DOHH2 (cell line): ENCODE measurements at regions not wholly inside any gene's neighbourhood (a gene's known extent, or its start where the extent isn't known, plus 50 kb on each side); places are given as distances from the start of the nearest gene placed in this dataset.

Experiments used
- H3F3A ChIP-seq: fragments of 200-600 bp; sonication (generic), shearing (Covaris generic); 2 replicates; pipeline ENCODE4 v1.6.0; 2016; ENCODE audit warnings: antibody characterized with exemption, mild to moderate bottlenecking; ENCODE audit not compliant: control insufficient read depth, insufficient read depth
- H3K27ac ChIP-seq: fragments of 200-600 bp; sonication (generic); 2 replicates; pipeline ENCODE4 v1.5.1; 2014; ENCODE audit warnings: low read depth, mild to moderate bottlenecking, low read length, moderate library complexity
- H3K27me3 ChIP-seq: fragments of 200-600 bp; sonication (generic); 2 replicates; pipeline ENCODE4 v1.6.1; 2014; ENCODE audit warnings: mild to moderate bottlenecking, low read length, mixed read lengths; ENCODE audit not compliant: control insufficient read depth
- H3K36me3 ChIP-seq: fragments of 200-600 bp; sonication (generic); 2 replicates; pipeline ENCODE4 v1.6.1; 2014; ENCODE audit warnings: mild to moderate bottlenecking, low read length, moderate library complexity, mixed read lengths; ENCODE audit not compliant: control insufficient read depth
- H3K4me1 ChIP-seq: fragments of 200-600 bp; sonication (generic); 2 replicates; pipeline ENCODE4 v1.6.1; 2014; ENCODE audit warnings: mild to moderate bottlenecking, low read length, mixed read lengths; ENCODE audit not compliant: control insufficient read depth
- H3K4me2 ChIP-seq: fragments of 200-600 bp; sonication (generic); 2 replicates; pipeline ENCODE4 v1.6.0; 2014; ENCODE audit warnings: mild to moderate bottlenecking, low read length, moderate library complexity
- H3K4me3 ChIP-seq: fragments of 200-600 bp; sonication (generic); 2 replicates; pipeline ENCODE4 v1.5.1; 2014; ENCODE audit warnings: mild to moderate bottlenecking, low read length, mixed read lengths
- H3K79me2 ChIP-seq: fragments of 200-600 bp; sonication (generic); 2 replicates; pipeline ENCODE4 v1.6.1; 2014; ENCODE audit warnings: mild to moderate bottlenecking, low read length, mixed read lengths; ENCODE audit not compliant: control insufficient read depth
- H3K9me2 ChIP-seq: fragments of 200-600 bp; sonication (generic); replicated peaks from 2 replicates; pipeline ENCODE4 v1.6.1; 2014; ENCODE audit warnings: mild to moderate bottlenecking, low read length, mixed read lengths; ENCODE audit not compliant: control insufficient read depth
- H3K9me3 ChIP-seq: fragments of 200-600 bp; sonication (generic); 2 replicates; pipeline ENCODE4 v1.6.1; 2014; ENCODE audit warnings: antibody characterized with exemption, low read length, mixed read lengths; ENCODE audit not compliant: control insufficient read depth, insufficient read depth
- H4K20me1 ChIP-seq: fragments of 200-600 bp; sonication (generic); 2 replicates; pipeline ENCODE4 v1.6.0; 2014; ENCODE audit warnings: low read depth, mild to moderate bottlenecking, antibody characterized with exemption, low read length, moderate library complexity; ENCODE audit not compliant: control insufficient read depth, insufficient read depth
- CTCF ChIP-seq: fragments of 200-600 bp; sonication (generic); IDR thresholded peaks from one replicate; pipeline ENCODE4 v1.5.1; 2014; ENCODE audit warnings: antibody characterized with exemption, mild to moderate bottlenecking, low read depth, low read length; ENCODE audit not compliant: poor library complexity, severe bottlenecking
- EZH2phosphoT487 ChIP-seq: fragments of 200-600 bp; sonication (generic); IDR thresholded peaks from 2 replicates; pipeline ENCODE4 v1.6.1; 2017; ENCODE audit warnings: borderline replicate concordance, mild to moderate bottlenecking, antibody characterized with exemption, low read length, moderate library complexity, mixed read lengths

- Histone ChIP-seq H3K9me2 (no peaks in the 10 kb centered on the region), H3K4me1 (no peaks in the 10 kb centered on the region), H3K4me2 (no peak overlapping the region), H3K27ac (no peak overlapping the region), H3K9me3 (no peaks in the 10 kb centered on the region), H3K36me3 (no peaks in the 10 kb centered on the region), H3K27me3 (no peaks in the 10 kb centered on the region), H4K20me1 (no peaks in the 10 kb centered on the region), H3K79me2 (no peaks in the 10 kb centered on the region), H3F3A (no peaks in the 10 kb centered on the region), H3K4me3 (no peak overlapping the region)
- TF ChIP-seq EZH2phosphoT487 (no peak), CTCF (no peak)
These were observed 420.7 kb upstream of the CNTN3 start for GRCh38 chr3:75035146-75035545.

- H3K27me3 ChIP-seq, result no peaks in the 10 kb centered on the region
- no peaks in the 10 kb centered on the region for H4K20me1 ChIP-seq
- H3F3A ChIP-seq, result no peaks in the 10 kb centered on the region
- no peaks in the 10 kb centered on the region for H3K79me2 ChIP-seq
- H3K4me1 ChIP-seq, result no peaks in the 10 kb centered on the region
- H3K4me2 ChIP-seq, result no peak overlapping the region
- TF ChIP-seq EZH2phosphoT487 (no peak), CTCF (no peak)
- H3K36me3 ChIP-seq, result no peaks in the 10 kb centered on the region
- no peak overlapping the region for H3K4me3 ChIP-seq
- no peak overlapping the region for H3K27ac ChIP-seq
- H3K9me2 ChIP-seq, result no peaks in the 10 kb centered on the region
- no peaks in the 10 kb centered on the region; the same call in 1 of the 2 replicates for H3K9me3 ChIP-seq
These were observed 428.5 kb upstream of the CNTN3 start for GRCh38 chr3:75042941-75043340.

GRCh38 chr3:75048650-75049049, 434.2 kb upstream of the CNTN3 start:
- Histone ChIP-seq H3K27ac (no peak overlapping the region), H3K36me3 (no peaks in the 10 kb centered on the region), H3K9me3 (no peaks in the 10 kb centered on the region; the same call in 1 of the 2 replicates), H3K9me2 (no peaks in the 10 kb centered on the region), H3F3A (no peaks in the 10 kb centered on the region), H3K27me3 (no peaks in the 10 kb centered on the region), H4K20me1 (no peaks in the 10 kb centered on the region), H3K79me2 (no peaks in the 10 kb centered on the region), H3K4me2 (no peak overlapping the region), H3K4me3 (no peak overlapping the region), H3K4me1 (no peaks in the 10 kb centered on the region)
- no peak for TF ChIP-seq CTCF
- TF ChIP-seq EZH2phosphoT487, result no peak

- H3K9me2 ChIP-seq, result no peaks in the 10 kb centered on the region
- no peak for TF ChIP-seq EZH2phosphoT487
- TF ChIP-seq CTCF, result no peak
- H3K27ac ChIP-seq, result no peak overlapping the region
- H3K9me3 ChIP-seq, result no peaks in the 10 kb centered on the region; the same call in 1 of the 2 replicates
- no peak overlapping the region for H3K4me2 ChIP-seq
- no peaks in the 10 kb centered on the region for H3K79me2 ChIP-seq
- H4K20me1 ChIP-seq, result no peaks in the 10 kb centered on the region
- no peaks in the 10 kb centered on the region for H3K27me3 ChIP-seq
- no peaks in the 10 kb centered on the region for H3K4me1 ChIP-seq
- no peak overlapping the region for H3K4me3 ChIP-seq
- no peaks in the 10 kb centered on the region for H3K36me3 ChIP-seq
- H3F3A ChIP-seq, result no peaks in the 10 kb centered on the region
These were observed 435.1 kb upstream of the CNTN3 start for GRCh38 chr3:75049533-75049932.
